Fibroblast of villous mesenchyme (primary cell): ENCODE measurements at regions not wholly inside any gene's neighbourhood (a gene's known extent, or its start where the extent isn't known, plus 50 kb on each side); places are given as distances from the start of the nearest gene placed in this dataset.
"Not testable (repeated sequence)": the region's sequence is repeated elsewhere in the genome, so short reads cannot be mapped to it uniquely, and the experiment has no call there.

Experiments used
- DNase-seq: peaks from one replicate; pipeline ENCODE4 v3.0.0-alpha.2; 2010; ENCODE audit warnings: low read depth
- H3K4me3 ChIP-seq: 2 replicates; pipeline ENCODE4 v1.5.1; 2011; ENCODE audit warnings: low read depth, mild to moderate bottlenecking, low read length
- TF ChIP-seq, protein P1 (sequence below): IDR thresholded peaks from 2 replicates; pipeline ENCODE4 v1.5.1; 2012; ENCODE audit warnings: low read depth, mild to moderate bottlenecking, low read length; ENCODE audit not compliant: insufficient read depth

- no peak for DNase-seq
- no peak overlapping the region for H3K4me3 ChIP-seq
- TF ChIP-seq, protein P1, sequence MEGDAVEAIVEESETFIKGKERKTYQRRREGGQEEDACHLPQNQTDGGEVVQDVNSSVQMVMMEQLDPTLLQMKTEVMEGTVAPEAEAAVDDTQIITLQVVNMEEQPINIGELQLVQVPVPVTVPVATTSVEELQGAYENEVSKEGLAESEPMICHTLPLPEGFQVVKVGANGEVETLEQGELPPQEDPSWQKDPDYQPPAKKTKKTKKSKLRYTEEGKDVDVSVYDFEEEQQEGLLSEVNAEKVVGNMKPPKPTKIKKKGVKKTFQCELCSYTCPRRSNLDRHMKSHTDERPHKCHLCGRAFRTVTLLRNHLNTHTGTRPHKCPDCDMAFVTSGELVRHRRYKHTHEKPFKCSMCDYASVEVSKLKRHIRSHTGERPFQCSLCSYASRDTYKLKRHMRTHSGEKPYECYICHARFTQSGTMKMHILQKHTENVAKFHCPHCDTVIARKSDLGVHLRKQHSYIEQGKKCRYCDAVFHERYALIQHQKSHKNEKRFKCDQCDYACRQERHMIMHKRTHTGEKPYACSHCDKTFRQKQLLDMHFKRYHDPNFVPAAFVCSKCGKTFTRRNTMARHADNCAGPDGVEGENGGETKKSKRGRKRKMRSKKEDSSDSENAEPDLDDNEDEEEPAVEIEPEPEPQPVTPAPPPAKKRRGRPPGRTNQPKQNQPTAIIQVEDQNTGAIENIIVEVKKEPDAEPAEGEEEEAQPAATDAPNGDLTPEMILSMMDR = no peak
Observed at GRCh38 chr16:10297341-10298006, 88.4 kb upstream of the ATF7IP2 start.

DNA sequence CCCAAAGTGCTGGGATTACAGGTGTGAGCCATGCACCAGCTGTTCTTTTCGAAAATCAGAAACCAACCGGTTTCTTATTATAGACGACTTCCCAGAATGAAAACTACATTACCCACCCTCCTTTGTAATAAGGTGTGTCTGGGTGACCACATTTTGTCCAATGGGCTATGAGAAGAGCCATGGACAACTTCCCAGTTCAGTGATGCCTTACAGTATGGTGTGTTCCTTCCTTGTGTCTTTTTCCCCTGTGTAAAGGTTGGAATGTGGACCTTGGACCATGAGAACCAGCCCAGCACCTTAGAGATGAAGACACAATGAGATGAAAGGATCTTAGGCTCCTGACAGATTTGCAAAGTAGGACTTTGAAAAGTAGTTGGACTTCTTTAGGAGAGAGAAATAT lies 85.0 kb upstream of the ATF7IP2 start:
- DNase-seq = no peak
- TF ChIP-seq, protein P1 = no peak
- no peak overlapping the region for H3K4me3 ChIP-seq

DNA sequence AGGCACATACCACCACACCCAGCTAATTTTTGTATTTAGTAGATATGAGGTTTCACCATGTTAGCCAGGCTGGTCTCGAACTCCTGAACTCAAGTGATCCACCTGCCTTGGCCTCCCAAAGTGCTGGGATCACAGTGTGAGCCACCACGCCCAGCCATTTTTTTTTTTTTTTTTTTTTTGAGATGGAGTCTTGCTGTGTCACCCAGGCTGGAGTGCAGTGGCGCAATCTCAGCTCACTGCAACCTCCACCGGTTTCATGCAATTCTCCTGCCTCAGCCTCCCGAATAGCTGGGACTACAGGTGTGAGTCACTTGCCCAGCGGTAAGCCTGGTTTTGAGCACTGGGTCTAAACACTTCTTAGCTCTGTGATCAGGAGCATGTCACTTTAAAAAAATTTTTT lies 84.3 kb upstream of the ATF7IP2 start:
- not testable (repeated sequence) for DNase-seq, H3K4me3 ChIP-seq

- H3K4me3 ChIP-seq = no peak overlapping the region
- DNase-seq = no peak
- TF ChIP-seq, protein P1 = no peak
Observed at GRCh38 chr16:10305912-10306311, 79.9 kb upstream of the ATF7IP2 start.

DNA sequence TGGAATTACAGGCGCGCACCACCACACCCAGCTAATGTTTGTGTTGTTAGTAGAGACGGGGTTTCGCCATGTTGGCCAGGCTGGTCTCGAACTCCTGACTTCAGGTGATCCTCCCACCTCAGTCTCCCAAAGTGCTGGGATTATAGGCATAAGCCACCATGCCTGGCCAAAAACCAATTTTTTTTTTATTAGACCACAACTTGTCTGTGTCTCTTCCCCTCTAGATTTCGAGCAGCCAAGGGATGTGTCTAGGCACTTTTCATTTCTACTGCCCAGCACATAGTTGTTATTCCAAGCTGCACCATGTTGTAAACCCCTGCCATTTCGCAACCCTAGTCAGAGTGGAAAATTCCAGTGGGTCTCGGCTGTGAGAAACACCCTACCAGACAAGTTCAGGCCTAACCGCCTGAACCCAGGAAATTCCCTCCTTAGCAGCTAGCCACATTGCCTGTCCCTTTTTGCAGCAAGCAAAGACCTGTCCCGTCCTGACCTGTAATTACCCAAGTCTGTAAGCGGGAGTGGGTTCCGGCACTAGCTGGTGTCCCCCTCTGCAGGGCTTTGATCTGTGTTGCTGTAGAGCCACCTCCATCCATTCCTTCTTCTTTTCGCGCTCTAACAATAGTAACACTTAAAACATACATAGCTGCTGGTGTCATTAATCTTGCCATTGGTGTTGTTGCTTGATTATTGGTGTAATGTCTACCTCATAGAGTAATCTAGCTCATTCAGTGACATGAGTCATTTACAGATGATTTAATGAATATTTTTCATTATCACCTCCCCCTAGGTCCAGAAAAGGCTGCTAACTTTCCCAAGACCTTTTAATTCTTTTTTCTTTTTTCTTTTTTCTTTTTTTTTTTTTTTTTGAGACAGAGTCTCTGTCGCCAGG lies 77.3 kb upstream of the ATF7IP2 start:
- TF ChIP-seq, protein P1 = no peak
- DNase-seq = peak; percentile 3
- no peak overlapping the region for H3K4me3 ChIP-seq

- TF ChIP-seq, protein P1 = no peak
- no peak for DNase-seq
- no peak overlapping the region for H3K4me3 ChIP-seq
Observed at GRCh38 chr16:10309271-10309932, 76.5 kb upstream of the ATF7IP2 start.

DNA sequence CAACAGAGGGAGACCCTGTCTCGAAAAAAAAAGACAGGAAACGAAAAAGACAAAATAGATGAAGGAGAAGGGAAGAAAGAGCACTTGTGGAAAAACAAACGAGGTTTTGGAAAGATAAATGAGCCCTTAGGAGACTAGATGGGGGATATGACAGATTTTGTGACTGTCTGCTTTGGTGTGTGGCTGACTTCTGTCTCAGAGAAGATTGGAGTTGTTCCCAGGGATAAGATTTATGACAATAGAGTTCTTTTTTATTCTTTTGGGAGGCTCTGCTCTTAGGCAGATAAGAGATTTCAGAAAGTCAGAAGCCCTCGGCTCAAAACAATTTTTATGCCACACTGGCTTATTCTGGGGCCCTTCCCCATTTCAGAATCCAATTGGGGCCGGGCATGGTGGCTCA lies 73.9 kb upstream of the ATF7IP2 start:
- TF ChIP-seq, protein P1 = no peak
- no peak for DNase-seq
- H3K4me3 ChIP-seq = no peak overlapping the region
